ENCODE measurements at regions not wholly inside any gene's neighbourhood (a gene's known extent, or its start where the extent isn't known, plus 50 kb on each side); places are given as distances from the start of the nearest gene placed in this dataset.
A peak's percentile ranks its signal among the peaks of the same experiment; 100 is the strongest.

GRCh38 chr15:38042211-38042610, 107.8 kb downstream of the TMCO5A start:
- DNase-seq (no peak), ATAC-seq (ENCODE audit: low read depth) (no peak; the same call in 1 of the 2 replicates)
- dilution Hi-C loops (cut with HindIII; ENCODE audit: low sequenced_read_pairs, unreplicated experiment), result no loop called here
- 0 out of 4 replicates have a peak, but pooled peaks cover 0 to 5% of the 10 kb centered on the region in 2 experiments for H3K79me1 ChIP-seq (ENCODE audit: low read depth in 1 of 2, low read length in 2 of 2)
- H2AFZ ChIP-seq (replicated peaks; ENCODE audit: low read length, poor library complexity), result no peak overlapping the region
- peak overlapping the region; percentile 83; the same call in 1 of the 2 replicates for H3K18ac ChIP-seq (ENCODE audit: low read depth, low read length)
- no peaks in the 10 kb centered on the region for H3K36me3 ChIP-seq (ENCODE audit: control insufficient read depth, insufficient read depth, low read length)
- ChIA-PET POLR2A (ENCODE audit: unreplicated experiment) (no interaction called here), CTCF (no interaction called here)
- no peak overlapping the region for H3K9ac ChIP-seq (ENCODE audit: low read depth, low read length)
- peaks cover 11% of the 10 kb centered on the region for H3K4me1 ChIP-seq (ENCODE audit: control insufficient read depth, insufficient read depth, low read length)
- peak overlapping the region; percentile 74 for H4K5ac ChIP-seq (ENCODE audit: low read depth, low read length)
- H2BK15ac ChIP-seq (ENCODE audit: low read depth, low read length), result peak overlapping the region; percentile 53; the same call in 1 of the 3 replicates
- H3K4ac ChIP-seq (ENCODE audit: low read depth, low read length), result peak overlapping the region; percentile 72
- H3K4me2 ChIP-seq (ENCODE audit: low read depth, low read length), result no peak overlapping the region
- peaks cover 9% of the 10 kb centered on the region for H3K9me1 ChIP-seq (ENCODE audit: insufficient read depth, low read length)
- H2BK5ac ChIP-seq (ENCODE audit: low read depth, low read length, poor library complexity, severe bottlenecking), result peak overlapping the region; percentile 61
- in situ Hi-C loops (cut with MboI; ENCODE audit: low sequenced_read_pairs), result no loop called here
- peak overlapping the region; percentile 70 for H2AK5ac ChIP-seq (ENCODE audit: low read depth, low read length)
- H3K14ac ChIP-seq (replicated peaks; ENCODE audit: low read depth, low read length), result peak overlapping the region; percentile 89
- H3K9me3 ChIP-seq (ENCODE audit: control insufficient read depth, insufficient read depth, low read length), result no peaks in the 10 kb centered on the region
- H2BK120ac ChIP-seq (ENCODE audit: low read depth, low read length), result peak overlapping the region; percentile 57; the same call in 1 of the 2 replicates
- no peak overlapping the region for H3K4me3 ChIP-seq (ENCODE audit: insufficient read depth, low read depth, low read length)
- peak overlapping the region; percentile 57; the same call in 1 of the 2 replicates for H3K23ac ChIP-seq (ENCODE audit: low read depth, low read length)
- no peaks in the 10 kb centered on the region for H3K27me3 ChIP-seq (ENCODE audit: control insufficient read depth, insufficient read depth, low read length)
- intact Hi-C loops (cut with micrococcal nuclease), result no loop called here
- H2BK20ac ChIP-seq (ENCODE audit: low read depth, low read length), result peak overlapping the region; percentile 77
- BruUV-seq (replicated peaks), result no TSS peak
- no peak overlapping the region for H2AK9ac ChIP-seq (replicated peaks; ENCODE audit: low read depth, low read length, poor library complexity)
- peak overlapping the region in 1 of 2 experiments; percentile 72; a peak in 1 of 4 replicates for H4K8ac ChIP-seq (ENCODE audit: low read depth in 2 of 2, low read length in 2 of 2)
- H3K56ac ChIP-seq (ENCODE audit: extremely low read depth, insufficient read depth, low read length), result no peak overlapping the region
- TF ChIP-seq NFE2L2 (IDR thresholded peaks at IDR 0.05; ENCODE audit: low read depth, low read length) (no peak), RAD21 (IDR thresholded peaks at IDR 0.05; ENCODE audit: low read length) (no peak), ELK1 (IDR thresholded peaks at IDR 0.05; ENCODE audit: borderline replicate concordance, low read depth, low read length) (no peak), POLR2A (IDR thresholded peaks at IDR 0.05; ENCODE audit: low read depth, low read length) (no peak), MXI1 (IDR thresholded peaks at IDR 0.05; ENCODE audit: borderline replicate concordance, low read depth, low read length) (no peak), MAFK (IDR thresholded peaks at IDR 0.05; ENCODE audit: low read depth, low read length) (no peak), SMC3 (IDR thresholded peaks at IDR 0.05; ENCODE audit: low read depth, low read length) (no peak), BHLHE40 (IDR thresholded peaks at IDR 0.05; ENCODE audit: low read depth, low read length) (no peak), FOS (IDR thresholded peaks at IDR 0.05; ENCODE audit: low read depth, low read length) (no peak), CHD1 (IDR thresholded peaks at IDR 0.05; ENCODE audit: low read depth, low read length) (no peak), MAZ (IDR thresholded peaks at IDR 0.05; ENCODE audit: borderline replicate concordance, low read depth, low read length) (no peak)
- TF ChIP-seq, protein P1, sequence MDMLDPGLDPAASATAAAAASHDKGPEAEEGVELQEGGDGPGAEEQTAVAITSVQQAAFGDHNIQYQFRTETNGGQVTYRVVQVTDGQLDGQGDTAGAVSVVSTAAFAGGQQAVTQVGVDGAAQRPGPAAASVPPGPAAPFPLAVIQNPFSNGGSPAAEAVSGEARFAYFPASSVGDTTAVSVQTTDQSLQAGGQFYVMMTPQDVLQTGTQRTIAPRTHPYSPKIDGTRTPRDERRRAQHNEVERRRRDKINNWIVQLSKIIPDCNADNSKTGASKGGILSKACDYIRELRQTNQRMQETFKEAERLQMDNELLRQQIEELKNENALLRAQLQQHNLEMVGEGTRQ (IDR thresholded peaks at IDR 0.05; ENCODE audit: low read depth, low read length), result no peak
- TF ChIP-seq, protein P2, sequence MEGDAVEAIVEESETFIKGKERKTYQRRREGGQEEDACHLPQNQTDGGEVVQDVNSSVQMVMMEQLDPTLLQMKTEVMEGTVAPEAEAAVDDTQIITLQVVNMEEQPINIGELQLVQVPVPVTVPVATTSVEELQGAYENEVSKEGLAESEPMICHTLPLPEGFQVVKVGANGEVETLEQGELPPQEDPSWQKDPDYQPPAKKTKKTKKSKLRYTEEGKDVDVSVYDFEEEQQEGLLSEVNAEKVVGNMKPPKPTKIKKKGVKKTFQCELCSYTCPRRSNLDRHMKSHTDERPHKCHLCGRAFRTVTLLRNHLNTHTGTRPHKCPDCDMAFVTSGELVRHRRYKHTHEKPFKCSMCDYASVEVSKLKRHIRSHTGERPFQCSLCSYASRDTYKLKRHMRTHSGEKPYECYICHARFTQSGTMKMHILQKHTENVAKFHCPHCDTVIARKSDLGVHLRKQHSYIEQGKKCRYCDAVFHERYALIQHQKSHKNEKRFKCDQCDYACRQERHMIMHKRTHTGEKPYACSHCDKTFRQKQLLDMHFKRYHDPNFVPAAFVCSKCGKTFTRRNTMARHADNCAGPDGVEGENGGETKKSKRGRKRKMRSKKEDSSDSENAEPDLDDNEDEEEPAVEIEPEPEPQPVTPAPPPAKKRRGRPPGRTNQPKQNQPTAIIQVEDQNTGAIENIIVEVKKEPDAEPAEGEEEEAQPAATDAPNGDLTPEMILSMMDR (conservative IDR thresholded peaks at IDR 0.05; ENCODE audit: low read depth, low read length), result no peak
- H3K27ac ChIP-seq (ENCODE audit: insufficient read depth, low read length), result no peak overlapping the region
- H4K91ac ChIP-seq (ENCODE audit: insufficient read depth, low read depth, low read length), result peak overlapping the region; percentile 36
- WGBS, 2 experiments (ENCODE audit: extremely low coverage in 2 of 2, insufficient read length in 1 of 2), result no CpG with 5 or more reads among the region's 1 CpG
- no peaks in the 10 kb centered on the region for H4K20me1 ChIP-seq (ENCODE audit: insufficient read depth, low read length)

Data from IMR-90 (cell line).